VCaP (cell line): ENCODE measurements at regions not wholly inside any gene's neighbourhood (a gene's known extent, or its start where the extent isn't known, plus 50 kb on each side); places are given as distances from the start of the nearest gene placed in this dataset.

Experiments
- H3K27ac ChIP-seq: fragments of 450-650 bp; 2 replicates; pipeline ENCODE4 v1.5.1; 2017
- TF ChIP-seq, protein P1 (sequence below): fragments of 450-650 bp; conservative IDR thresholded peaks from 2 replicates; pipeline ENCODE4 v1.5.1; 2017; ENCODE audit warnings: mild to moderate bottlenecking, moderate library complexity

- TF ChIP-seq, protein P1, sequence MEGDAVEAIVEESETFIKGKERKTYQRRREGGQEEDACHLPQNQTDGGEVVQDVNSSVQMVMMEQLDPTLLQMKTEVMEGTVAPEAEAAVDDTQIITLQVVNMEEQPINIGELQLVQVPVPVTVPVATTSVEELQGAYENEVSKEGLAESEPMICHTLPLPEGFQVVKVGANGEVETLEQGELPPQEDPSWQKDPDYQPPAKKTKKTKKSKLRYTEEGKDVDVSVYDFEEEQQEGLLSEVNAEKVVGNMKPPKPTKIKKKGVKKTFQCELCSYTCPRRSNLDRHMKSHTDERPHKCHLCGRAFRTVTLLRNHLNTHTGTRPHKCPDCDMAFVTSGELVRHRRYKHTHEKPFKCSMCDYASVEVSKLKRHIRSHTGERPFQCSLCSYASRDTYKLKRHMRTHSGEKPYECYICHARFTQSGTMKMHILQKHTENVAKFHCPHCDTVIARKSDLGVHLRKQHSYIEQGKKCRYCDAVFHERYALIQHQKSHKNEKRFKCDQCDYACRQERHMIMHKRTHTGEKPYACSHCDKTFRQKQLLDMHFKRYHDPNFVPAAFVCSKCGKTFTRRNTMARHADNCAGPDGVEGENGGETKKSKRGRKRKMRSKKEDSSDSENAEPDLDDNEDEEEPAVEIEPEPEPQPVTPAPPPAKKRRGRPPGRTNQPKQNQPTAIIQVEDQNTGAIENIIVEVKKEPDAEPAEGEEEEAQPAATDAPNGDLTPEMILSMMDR: no peak
- peak overlapping the region; percentile 68 for H3K27ac ChIP-seq
Observed at GRCh38 chr3:24683090-24683489, 188.4 kb upstream of the THRB start.

DNA sequence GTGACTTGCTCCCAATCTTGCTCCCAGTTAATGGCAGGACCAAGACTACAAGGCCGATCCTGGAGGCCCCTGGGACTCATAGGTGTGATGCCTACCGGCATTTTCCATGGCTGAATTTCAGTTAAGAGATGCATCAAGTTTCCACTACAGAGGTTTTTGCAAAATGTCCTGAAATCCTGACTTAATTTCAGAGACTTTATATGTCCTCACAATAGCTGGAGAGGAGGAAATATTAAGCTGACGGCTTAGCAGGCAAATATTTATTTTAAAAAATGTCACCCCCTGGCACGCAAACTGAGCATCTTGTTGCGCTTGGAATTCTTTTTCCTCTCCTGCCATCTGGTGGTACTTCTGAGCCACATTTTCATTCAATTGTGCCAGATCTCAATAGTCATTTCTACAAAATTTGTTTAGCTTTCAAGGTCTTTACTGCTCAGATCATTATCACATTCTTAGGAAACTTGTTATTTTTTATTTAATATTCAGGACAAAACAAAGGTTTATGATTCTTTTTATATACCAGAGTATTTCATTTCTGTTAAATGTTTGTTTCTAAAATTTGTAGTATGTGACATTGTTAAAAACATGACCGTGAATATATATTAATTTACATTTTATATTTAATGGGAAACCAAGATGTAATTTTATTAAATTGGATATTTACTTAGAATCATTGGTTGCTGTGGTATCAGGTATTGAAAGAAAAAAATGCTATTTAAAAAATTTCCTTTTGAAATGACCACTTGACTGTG, 189.2 kb upstream of the THRB start:
- peak overlapping the region; percentile 68 for H3K27ac ChIP-seq
- TF ChIP-seq, protein P1: peak; percentile 81

- peak overlapping the region; percentile 68; the same call in 1 of the 2 replicates for H3K27ac ChIP-seq
- TF ChIP-seq, protein P1: no peak
Observed at GRCh38 chr3:24684506-24685023, 189.9 kb upstream of the THRB start.

DNA sequence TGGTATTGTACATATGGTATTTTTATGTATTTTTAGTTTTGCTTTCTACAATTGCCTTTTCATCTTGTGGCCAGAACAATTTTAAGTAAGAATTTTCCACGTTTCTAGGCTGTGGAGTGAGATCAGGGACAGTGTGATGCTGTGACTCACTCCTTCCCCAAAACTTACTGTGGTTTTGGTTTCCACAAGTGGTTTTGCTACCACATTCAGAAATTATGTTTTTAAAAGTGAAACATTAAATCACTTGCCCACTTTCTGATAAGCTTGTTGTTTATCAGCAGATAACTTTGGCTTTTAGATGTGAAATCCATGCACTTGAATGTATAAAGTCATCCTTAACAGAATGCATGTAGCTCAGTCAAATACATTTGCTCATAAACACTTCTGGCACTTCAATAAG, 192.2 kb upstream of the THRB start:
- TF ChIP-seq, protein P1: no peak
- peak overlapping the region; percentile 44 for H3K27ac ChIP-seq

DNA sequence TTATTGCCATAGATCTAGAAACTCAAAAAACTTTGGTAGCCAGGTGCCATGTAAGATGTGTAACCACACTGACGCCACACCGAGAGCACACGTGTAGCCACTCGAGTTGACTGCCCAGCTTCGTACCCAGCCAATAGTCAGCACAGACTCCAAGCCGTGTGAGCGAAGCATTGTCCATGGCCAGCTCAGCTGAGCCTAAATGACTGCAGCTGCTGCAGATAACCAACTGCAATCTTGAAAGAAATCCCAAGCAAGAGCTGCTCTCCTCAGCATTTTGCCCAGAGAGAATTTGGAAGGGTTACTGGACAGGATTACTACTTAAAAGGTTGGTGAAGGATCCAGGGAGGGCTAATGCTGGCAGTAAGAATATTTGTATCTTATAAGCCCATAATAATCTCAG, 193.0 kb upstream of the THRB start:
- peak overlapping the region; percentile 44 for H3K27ac ChIP-seq
- TF ChIP-seq, protein P1: no peak

GRCh38 chr3:24688446-24689148, 193.9 kb upstream of the THRB start:
- no peak overlapping the region for H3K27ac ChIP-seq
- TF ChIP-seq, protein P1: no peak

GRCh38 chr3:24689353-24689752, 194.7 kb upstream of the THRB start:
- TF ChIP-seq, protein P1: no peak
- H3K27ac ChIP-seq: no peak overlapping the region
